Transverse colon (tissue), 4 donors: ENCODE measurements at regions not wholly inside any gene's neighbourhood (a gene's known extent, or its start where the extent isn't known, plus 50 kb on each side); places are given as distances from the start of the nearest gene placed in this dataset.

Experiments used
- DNase-seq: peaks from one replicate; pipeline ENCODE4 v3.0.0-alpha.2; 2019
- H3K27ac ChIP-seq, 4 donors: fragments of 200-600 bp; sonication (generic); 2 replicates each; pipeline ENCODE4 v1.5.1; 2016 to 2018; ENCODE audit warnings: inconsistent platforms in 4 of 4
- H3K27me3 ChIP-seq: fragments of 200-600 bp; sonication (generic); 2 replicates; pipeline ENCODE4 v1.5.1; 2017; ENCODE audit warnings: inconsistent platforms
- H3K36me3 ChIP-seq, 4 donors: fragments of 200-600 bp; sonication (generic); 2 replicates each; pipeline ENCODE4 v1.5.1; 2017 to 2019; ENCODE audit warnings: inconsistent platforms in 4 of 4
- H3K4me1 ChIP-seq, 4 donors: fragments of 200-600 bp; sonication (generic); 2 replicates each; pipeline ENCODE4 v1.5.1; 2017 to 2020; ENCODE audit warnings: inconsistent platforms in 4 of 4
- H3K4me3 ChIP-seq, 4 donors: fragments of 200-600 bp; sonication (generic); 1 replicate in 1 of 4; 2 replicates in 3 of 4; pipeline versions ENCODE4 v1.5.1 to v1.6.1; 2017 to 2019; ENCODE audit warnings: inconsistent platforms in 4 of 4
- H3K9me3 ChIP-seq, 2 donors: fragments of 200-600 bp; sonication (generic); 2 replicates each; pipeline ENCODE4 v1.5.1; 2017 to 2019; ENCODE audit warnings: inconsistent platforms in 2 of 2
- CTCF ChIP-seq, 5 experiments: fragments of 200-600 bp in 3 of 5; fragments of 450-650 bp in 2 of 5; sonication (generic) in 3 of 5; IDR thresholded peaks; 1 replicate in 2 of 5; 2 replicates in 3 of 5; pipeline ENCODE4 v1.5.1; 2016 to 2017; ENCODE audit warnings: antibody characterized with exemption in 5 of 5, inconsistent platforms in 3 of 5, mild to moderate bottlenecking in 2 of 5, moderate library complexity in 1 of 5
- EP300 ChIP-seq: sonication (generic); formaldehyde crosslinking; IDR thresholded peaks from one replicate; pipeline ENCODE4 v1.6.1; 2017; ENCODE audit warnings: antibody characterized with exemption, low read depth
- POLR2A ChIP-seq: fragments of 450-650 bp; IDR thresholded peaks from one replicate; pipeline ENCODE4 v1.6.1; 2016; ENCODE audit warnings: antibody characterized with exemption, mild to moderate bottlenecking, moderate library complexity
- POLR2AphosphoS5 ChIP-seq, 3 donors: sonication (generic); formaldehyde crosslinking; IDR thresholded peaks; one replicate each; pipeline ENCODE4 v1.6.1; 2016; ENCODE audit warnings: antibody characterized with exemption in 3 of 3
- WGBS, 2 donors: methylation state at CpG; one replicate each; pipeline ENCODE4 v1.1.5; 2018; ENCODE audit warnings: low coverage in 1 of 2; 5-methylcytosine and 5-hydroxymethylcytosine counted together
- in situ Hi-C, 4 donors: fragments of 200-750 bp; cut with MboI; loops; one replicate each; pipeline versions ENCODE4 v1.15.0 to v1.15.1; 2017; ENCODE audit warnings: low sequenced_read_pairs in 3 of 4, low pct_ligation_motif_present in 1 of 4, low pct_unique_long_range_greater_than_20kb in 1 of 4
- intact Hi-C: fragments of 100-400 bp; cut with DNase I; formaldehyde crosslinking; loops from one replicate; pipeline ENCODE4 v1.15.1; 2023; ENCODE audit warnings: low total_unique reads

- Histone ChIP-seq H3K4me1 (no peaks in the 10 kb centered on the region), H3K27me3 (no peaks in the 10 kb centered on the region), H3K36me3 (no peaks in the 10 kb centered on the region), H3K4me3 (no peak overlapping the region), H3K27ac (no peak overlapping the region), H3K9me3 (no peaks in the 10 kb centered on the region)
- TF ChIP-seq POLR2A (no peak), POLR2AphosphoS5 (IDR thresholded peaks at IDR 0.05) (no peak)
- no peak for DNase-seq
- 90 to 92% methylated on average over 2 to 4 of the region's 4 CpGs for WGBS, 2 donors
- intact Hi-C loops, result no loop called here
- in situ Hi-C loops, result no loop called here
Observed at GRCh38 chr6:44680202-44680720, 292.8 kb downstream of the CDC5L start.

- Histone ChIP-seq H3K4me3 (no peak overlapping the region), H3K36me3 (no peaks in the 10 kb centered on the region), H3K9me3 (no peaks in the 10 kb centered on the region), H3K4me1 (no peaks in the 10 kb centered on the region), H3K27me3 (no peaks in the 10 kb centered on the region), H3K27ac (no peak overlapping the region)
- intact Hi-C loops (no loop called here), in situ Hi-C loops (no loop called here)
- WGBS, 2 donors, result 75 to 77% methylated on average over 4 to 10 of the region's 10 CpGs
- DNase-seq, result no peak
- TF ChIP-seq EP300 (no peak), CTCF (IDR thresholded peaks at IDR 0.05) (no peak), POLR2AphosphoS5 (IDR thresholded peaks at IDR 0.05) (no peak), POLR2A (no peak)
Observed at GRCh38 chr6:44681761-44682160, 294.3 kb downstream of the CDC5L start.

GRCh38 chr6:44682280-44682679 is 294.8 kb downstream of the CDC5L start:
- no peak for DNase-seq
- WGBS, 2 donors, result 78% methylated on average over 6 of the region's 6 CpGs; no CpG with 5 or more reads in 1 of the 2 donors
- TF ChIP-seq CTCF (IDR thresholded peaks at IDR 0.05) (no peak), POLR2AphosphoS5 (IDR thresholded peaks at IDR 0.05) (no peak), EP300 (no peak), POLR2A (no peak)
- in situ Hi-C loops, result no loop called here
- H3K27ac ChIP-seq, result no peak overlapping the region
- no peaks in the 10 kb centered on the region for H3K27me3 ChIP-seq
- H3K4me1 ChIP-seq, result no peaks in the 10 kb centered on the region
- no peaks in the 10 kb centered on the region for H3K36me3 ChIP-seq
- intact Hi-C loops, result no loop called here
- H3K9me3 ChIP-seq, result peaks cover 0 to under 1% of the 10 kb centered on the region in 2 donors
- no peak overlapping the region for H3K4me3 ChIP-seq

- WGBS, 2 donors, result 85 to 91% methylated on average over 4 to 13 of the region's 13 CpGs
- no peak overlapping the region for H3K4me3 ChIP-seq
- TF ChIP-seq EP300 (no peak), CTCF (IDR thresholded peaks at IDR 0.05) (no peak), POLR2AphosphoS5 (IDR thresholded peaks at IDR 0.05) (no peak), POLR2A (no peak)
- H3K27ac ChIP-seq, result no peak overlapping the region
- in situ Hi-C loops (no loop called here), intact Hi-C loops (no loop called here)
- H3K27me3 ChIP-seq, result no peaks in the 10 kb centered on the region
- H3K9me3 ChIP-seq, result peaks cover 0 to 3% of the 10 kb centered on the region in 2 donors
- no peaks in the 10 kb centered on the region for H3K36me3 ChIP-seq
- H3K4me1 ChIP-seq, result no peaks in the 10 kb centered on the region
- DNase-seq, result no peak
Observed at GRCh38 chr6:44682987-44683779, 295.7 kb downstream of the CDC5L start.
